SJSA1 (cell line): ENCODE measurements at regions not wholly inside any gene's neighbourhood (a gene's known extent, or its start where the extent isn't known, plus 50 kb on each side); places are given as distances from the start of the nearest gene placed in this dataset.

Source experiments
- DNase-seq, 2 experiments: peaks; one replicate each; pipeline ENCODE4 v3.0.0-alpha.2; 2015 to 2020; ENCODE audit warnings: low spot score in 2 of 2, low read depth in 1 of 2
- H3K27ac ChIP-seq: fragments of 250-450 bp; sonication (Bioruptor Pico); 2 replicates; pipeline ENCODE4 v1.5.1; 2020; ENCODE audit warnings: mild to moderate bottlenecking, moderate library complexity
- H3K27me3 ChIP-seq: fragments of 250-450 bp; sonication (Bioruptor Pico); replicated peaks from 2 replicates; pipeline ENCODE4 v1.5.1; 2020; ENCODE audit warnings: mild to moderate bottlenecking, moderate library complexity
- H3K36me3 ChIP-seq: fragments of 250-450 bp; sonication (Bioruptor Pico); 2 replicates; pipeline ENCODE4 v1.5.1; 2020; ENCODE audit warnings: mild to moderate bottlenecking
- H3K4me1 ChIP-seq: fragments of 250-450 bp; sonication (Bioruptor Pico); replicated peaks from 2 replicates; pipeline ENCODE4 v1.6.1; 2021; ENCODE audit warnings: mild to moderate bottlenecking
- H3K4me3 ChIP-seq: fragments of 250-450 bp; sonication (Bioruptor Pico); 2 replicates; pipeline ENCODE4 v1.5.1; 2020; ENCODE audit warnings: mild to moderate bottlenecking
- H3K9me3 ChIP-seq: fragments of 250-450 bp; sonication (Bioruptor Pico); replicated peaks from 2 replicates; pipeline ENCODE4 v1.5.1; 2020; ENCODE audit warnings: mild to moderate bottlenecking

DNA sequence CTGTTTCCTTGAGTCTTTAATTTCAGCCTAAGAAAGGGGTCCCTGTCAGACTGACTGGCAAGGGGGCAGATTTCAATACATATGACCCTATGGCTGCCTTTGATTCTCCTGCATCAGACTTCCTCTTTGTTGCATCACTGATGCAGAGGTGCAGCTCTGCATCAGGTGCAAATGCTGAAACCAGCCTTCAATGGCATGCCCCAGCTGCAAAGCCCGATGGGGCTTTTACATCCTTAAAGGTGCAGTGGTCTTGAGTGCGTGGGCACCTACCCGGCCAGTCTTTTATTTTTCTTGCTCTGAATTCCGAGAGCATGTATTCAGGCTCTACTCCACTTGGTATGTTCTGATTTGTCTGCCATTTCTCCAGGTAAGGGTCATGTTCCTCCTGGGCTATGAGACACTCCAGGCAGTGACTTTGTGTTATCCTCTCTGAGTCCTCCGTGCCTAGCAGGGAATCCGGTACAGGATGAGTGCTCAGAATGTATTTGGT, 169.5 kb downstream of the MYCN start:
- DNase-seq = no peak

DNA sequence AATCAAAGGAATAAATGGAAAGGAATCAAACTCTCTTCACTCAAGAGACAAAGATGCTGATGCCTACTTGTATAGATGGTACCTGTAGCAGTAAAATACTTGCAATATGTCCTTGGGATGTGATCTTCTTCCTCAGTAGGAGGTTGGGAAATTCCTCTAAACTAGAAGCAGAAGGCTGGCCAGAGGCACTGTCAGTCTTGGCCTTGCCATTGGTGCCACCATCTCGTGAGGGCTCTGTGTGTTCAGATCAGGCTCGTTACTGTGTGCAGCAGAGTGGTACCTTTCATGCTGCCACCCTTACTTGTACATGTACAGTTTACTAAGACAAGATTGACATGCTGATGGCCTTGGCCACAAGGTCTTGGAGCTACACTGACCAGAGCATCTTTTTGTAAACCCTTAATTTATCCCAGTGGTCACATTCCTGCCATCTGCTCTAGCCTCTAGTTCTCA, 169.0 kb downstream of the MYCN start:
- Histone ChIP-seq H3K27ac (no peak overlapping the region), H3K36me3 (no peaks in the 10 kb centered on the region), H3K4me1 (no peaks in the 10 kb centered on the region), H3K4me3 (no peak overlapping the region), H3K27me3 (no peaks in the 10 kb centered on the region), H3K9me3 (no peaks in the 10 kb centered on the region; the same call in 1 of the 2 replicates)
- DNase-seq = no peak

More for the DNA sequence above, 169.5 kb downstream of the MYCN start:
- H3K36me3 ChIP-seq = no peaks in the 10 kb centered on the region
- H3K9me3 ChIP-seq = no peaks in the 10 kb centered on the region; the same call in 1 of the 2 replicates
- no peak overlapping the region for H3K27ac ChIP-seq
- H3K27me3 ChIP-seq = no peaks in the 10 kb centered on the region
- H3K4me1 ChIP-seq = no peaks in the 10 kb centered on the region
- H3K4me3 ChIP-seq = no peak overlapping the region

DNA sequence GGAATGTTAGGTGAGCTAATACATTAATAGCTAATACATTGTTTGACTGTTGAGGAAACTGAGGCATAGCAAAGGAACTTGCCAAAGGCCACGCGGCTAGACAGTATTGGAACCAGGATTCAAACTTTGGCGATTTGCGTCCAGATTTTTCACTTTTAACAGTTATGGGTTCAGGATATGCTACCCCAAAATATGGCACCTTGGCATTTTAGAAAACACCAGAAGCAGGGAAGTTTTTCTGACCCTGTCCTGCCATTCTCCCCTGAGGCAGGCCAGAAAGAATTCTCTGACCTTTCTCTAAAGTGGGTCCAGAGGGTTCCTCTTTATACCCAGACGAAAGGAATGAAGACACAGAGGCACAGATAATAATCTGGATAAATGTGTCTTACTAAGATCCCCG, 166.9 kb downstream of the MYCN start:
- H3K9me3 ChIP-seq = no peaks in the 10 kb centered on the region
- H3K4me1 ChIP-seq = no peaks in the 10 kb centered on the region
- no peak for DNase-seq
- H3K4me3 ChIP-seq = no peak overlapping the region
- H3K36me3 ChIP-seq = no peaks in the 10 kb centered on the region
- H3K27ac ChIP-seq = no peak overlapping the region
- H3K27me3 ChIP-seq = no peaks in the 10 kb centered on the region

DNA sequence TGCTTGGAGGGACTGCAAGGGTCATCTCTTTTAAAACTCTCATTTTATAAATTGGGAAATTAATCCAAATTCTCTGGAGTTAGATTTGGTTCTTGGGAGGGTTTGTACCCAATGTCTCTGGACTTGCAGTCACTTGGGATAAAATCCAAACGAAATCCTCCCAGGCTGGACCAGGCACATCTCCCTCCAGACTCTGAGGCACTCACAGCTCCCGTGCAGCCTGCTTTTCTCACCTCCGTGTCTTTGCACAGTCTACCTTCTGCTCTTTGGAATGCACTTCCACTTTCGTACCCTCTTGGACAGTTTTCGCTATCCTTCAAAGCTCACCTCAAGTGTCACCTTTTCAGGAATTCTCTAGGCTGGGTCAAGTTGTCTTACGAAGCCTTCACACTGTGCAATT, 166.3 kb downstream of the MYCN start:
- Histone ChIP-seq H3K4me3 (no peak overlapping the region), H3K27ac (no peak overlapping the region), H3K4me1 (no peaks in the 10 kb centered on the region), H3K36me3 (no peaks in the 10 kb centered on the region), H3K9me3 (no peaks in the 10 kb centered on the region), H3K27me3 (no peaks in the 10 kb centered on the region)
- DNase-seq = no peak

DNA sequence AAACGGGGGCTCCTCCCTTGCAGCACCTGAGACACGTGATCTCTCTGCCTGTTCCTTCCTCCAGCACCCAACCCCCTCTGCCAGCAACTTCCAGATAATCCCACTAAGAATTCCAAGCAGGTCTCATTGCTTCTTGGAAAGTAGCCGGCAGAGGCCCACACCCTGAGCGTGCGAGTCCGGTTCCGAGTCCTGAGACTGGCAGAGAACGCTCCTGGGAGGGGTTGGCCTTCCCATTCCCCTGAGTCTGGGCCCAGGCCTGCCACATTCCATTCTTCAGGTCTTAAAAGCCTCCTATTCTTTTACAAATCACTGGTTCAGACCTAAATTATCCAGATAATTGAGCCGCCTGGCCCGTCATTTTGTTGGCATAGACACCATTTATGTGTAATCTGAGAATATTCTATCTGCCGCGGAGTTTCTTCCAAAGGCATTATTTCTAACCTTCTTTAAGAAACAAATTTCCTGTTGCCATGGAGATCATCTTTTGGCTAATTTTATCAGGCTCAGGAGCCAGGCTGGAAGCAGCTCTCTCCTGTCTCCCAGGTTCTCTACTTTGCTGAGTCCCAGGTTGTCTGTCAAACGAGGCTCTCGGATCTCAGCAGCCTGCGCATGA, 165.4 kb downstream of the MYCN start:
- no peak for DNase-seq
- Histone ChIP-seq H3K27me3 (no peaks in the 10 kb centered on the region), H3K36me3 (no peaks in the 10 kb centered on the region), H3K27ac (no peak overlapping the region), H3K4me3 (no peak overlapping the region), H3K9me3 (no peaks in the 10 kb centered on the region), H3K4me1 (no peaks in the 10 kb centered on the region)

DNA sequence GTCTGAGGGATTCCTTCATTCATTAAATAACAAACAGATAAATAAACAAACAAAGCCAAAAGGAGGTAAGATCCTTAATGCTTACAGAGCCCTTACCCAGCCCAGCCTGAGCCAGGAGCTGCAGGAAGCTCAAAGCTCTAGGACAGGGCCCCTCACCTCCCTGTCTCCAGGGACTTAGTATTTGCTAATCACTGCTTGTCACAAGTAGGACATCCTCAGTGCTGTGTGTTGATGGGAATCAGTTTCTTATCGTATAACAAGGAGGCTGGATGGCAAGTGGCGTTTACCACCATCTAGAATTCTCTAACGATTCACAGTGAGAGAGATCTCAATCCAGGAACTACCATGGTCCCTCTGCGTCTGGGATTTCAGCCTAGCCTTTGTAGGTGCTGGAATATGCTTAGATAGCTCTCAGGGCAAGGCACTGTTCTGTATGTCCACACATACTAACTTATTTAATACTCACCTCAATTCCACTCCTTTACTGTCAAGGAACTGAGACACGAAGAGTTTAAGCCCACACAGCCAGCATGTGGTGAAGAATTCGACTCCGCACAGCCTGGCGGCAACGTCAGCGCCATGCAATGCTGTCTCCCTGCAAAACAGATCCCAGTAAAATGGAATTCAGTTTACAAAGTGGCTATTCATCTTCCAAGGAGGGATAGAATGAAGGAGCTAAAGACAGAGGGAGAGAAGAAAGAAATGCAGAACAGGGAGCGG, 164.8 kb downstream of the MYCN start:
- no peak overlapping the region for H3K27ac ChIP-seq
- no peaks in the 10 kb centered on the region for H3K4me1 ChIP-seq
- DNase-seq = no peak
- no peaks in the 10 kb centered on the region for H3K27me3 ChIP-seq
- H3K4me3 ChIP-seq = no peak overlapping the region
- H3K9me3 ChIP-seq = no peaks in the 10 kb centered on the region
- no peaks in the 10 kb centered on the region for H3K36me3 ChIP-seq

DNA sequence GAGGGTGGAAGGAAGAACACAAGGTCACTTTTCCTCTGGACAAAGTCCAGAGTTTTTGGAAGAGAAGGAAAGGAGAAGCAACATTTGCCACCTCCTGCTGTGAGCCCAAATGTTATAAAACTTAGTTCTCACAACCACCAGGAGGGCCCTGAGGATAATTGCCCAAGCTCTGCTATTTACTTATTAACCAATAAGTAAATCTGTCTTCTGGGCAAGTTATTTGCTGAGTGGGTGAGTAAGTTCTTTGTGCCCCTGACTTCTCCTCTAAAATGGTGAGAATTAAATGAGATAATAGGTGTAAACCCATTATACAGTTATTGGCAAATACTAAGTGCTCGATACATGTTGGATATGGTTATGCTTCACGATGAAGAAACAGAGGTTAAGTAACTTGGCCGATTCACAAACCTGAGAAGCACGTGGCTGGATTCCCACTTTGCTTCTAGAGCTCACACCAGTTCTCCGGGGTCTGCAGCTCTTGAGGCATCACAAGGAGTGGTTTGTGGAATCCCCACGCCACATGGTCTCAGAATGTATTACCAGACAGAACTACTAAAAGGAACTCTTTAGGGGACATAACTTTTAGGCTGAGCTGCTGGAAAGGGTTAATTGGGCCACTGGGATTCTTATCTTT, 164.1 kb downstream of the MYCN start:
- no peak for DNase-seq
- H3K4me1 ChIP-seq = no peaks in the 10 kb centered on the region
- no peak overlapping the region for H3K27ac ChIP-seq
- H3K9me3 ChIP-seq = no peaks in the 10 kb centered on the region
- H3K27me3 ChIP-seq = no peaks in the 10 kb centered on the region
- no peaks in the 10 kb centered on the region for H3K36me3 ChIP-seq
- H3K4me3 ChIP-seq = no peak overlapping the region

DNA sequence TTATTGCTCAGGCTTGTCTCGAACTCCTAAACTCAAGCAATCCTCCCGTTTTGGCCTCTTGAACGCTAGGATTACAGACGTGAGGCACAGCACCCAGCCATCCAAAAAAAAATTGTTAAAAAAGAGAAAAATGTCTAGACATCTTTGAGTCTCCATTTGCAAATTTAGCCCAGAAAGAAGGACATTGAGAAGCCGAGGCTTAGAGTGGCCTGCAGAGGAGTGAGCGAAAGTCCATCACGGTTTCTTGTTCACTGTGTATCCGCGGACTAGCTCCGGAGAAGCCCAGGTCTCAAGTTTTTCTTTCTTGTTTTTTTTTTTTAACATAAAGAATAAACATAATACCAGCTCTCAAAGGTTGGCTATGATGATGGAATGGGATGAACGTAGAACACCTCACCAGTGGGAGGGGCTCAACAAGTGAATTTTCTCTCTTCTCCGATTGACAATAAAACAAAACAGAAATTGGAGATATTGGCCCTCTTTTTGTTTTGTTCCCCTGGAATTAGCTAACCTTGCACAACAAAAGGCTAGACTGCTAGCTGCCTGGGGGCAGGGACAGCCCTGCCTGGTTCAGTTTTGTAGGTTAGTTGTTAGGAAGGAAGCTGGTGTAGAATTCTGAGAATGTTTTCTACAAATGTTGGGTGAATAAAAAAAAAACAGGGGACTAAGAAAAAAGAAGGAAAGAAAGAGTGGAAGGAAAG, 163.4 kb downstream of the MYCN start:
- H3K9me3 ChIP-seq = no peaks in the 10 kb centered on the region
- H3K36me3 ChIP-seq = no peaks in the 10 kb centered on the region
- no peak overlapping the region for H3K4me3 ChIP-seq
- no peaks in the 10 kb centered on the region for H3K4me1 ChIP-seq
- no peak overlapping the region for H3K27ac ChIP-seq
- no peaks in the 10 kb centered on the region for H3K27me3 ChIP-seq
- no peak for DNase-seq

DNA sequence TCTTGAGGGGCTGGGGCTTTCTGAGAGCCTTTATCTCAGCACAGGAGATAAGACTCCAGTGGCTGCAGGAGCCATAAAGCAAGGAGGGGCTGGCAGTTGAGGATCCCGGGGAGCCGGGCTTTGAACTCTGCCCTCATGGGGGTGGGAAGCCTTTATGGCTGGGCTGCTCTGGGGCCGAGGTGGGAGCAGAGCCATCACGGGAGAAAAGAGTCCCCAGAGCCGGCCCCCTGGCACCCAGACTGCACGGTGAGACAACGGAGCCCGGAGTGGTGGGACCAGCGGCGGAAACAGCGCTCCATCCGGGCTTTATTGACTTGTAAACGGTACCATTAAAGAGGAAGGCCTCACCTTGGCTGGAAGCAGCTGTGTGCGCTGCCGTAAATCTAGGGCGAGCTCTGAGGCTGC, 162.6 kb downstream of the MYCN start:
- no peak for DNase-seq
- H3K9me3 ChIP-seq = no peaks in the 10 kb centered on the region
- H3K36me3 ChIP-seq = no peaks in the 10 kb centered on the region

DNA sequence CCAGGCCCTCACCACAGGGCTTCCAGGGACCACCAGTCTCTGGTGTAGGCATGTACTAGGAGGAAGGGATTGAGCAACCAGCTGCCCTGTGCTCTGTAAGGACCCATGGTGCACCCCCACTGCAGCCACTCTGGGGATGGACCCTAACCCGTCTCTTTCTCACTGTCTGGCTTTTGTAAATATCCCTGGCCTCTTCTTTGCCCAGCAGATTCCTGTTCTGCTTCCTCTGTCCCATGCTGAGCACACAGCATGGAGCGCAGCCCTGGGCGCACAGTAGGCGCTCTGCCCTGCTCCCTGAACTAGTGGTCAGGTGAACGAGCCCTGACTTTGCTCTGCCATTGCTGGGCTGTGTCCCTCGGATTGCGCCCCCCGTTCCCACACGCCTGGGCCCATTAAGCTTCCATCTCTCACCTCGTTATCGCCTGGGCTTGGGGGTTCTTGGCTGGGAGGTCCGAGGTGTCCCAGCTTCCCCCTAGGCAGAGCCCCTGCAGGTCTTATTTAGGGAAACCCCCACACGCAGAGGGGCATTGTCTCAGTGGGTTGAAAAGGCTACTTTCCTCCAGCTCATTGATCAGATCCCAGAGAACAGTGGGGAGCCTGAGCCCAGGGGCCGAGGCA, 162.1 kb downstream of the MYCN start:
- Histone ChIP-seq H3K36me3 (no peaks in the 10 kb centered on the region), H3K27ac (no peak overlapping the region)

More for the DNA sequence above, 162.6 kb downstream of the MYCN start:
- Histone ChIP-seq H3K4me1 (no peaks in the 10 kb centered on the region), H3K4me3 (no peak overlapping the region), H3K27me3 (no peaks in the 10 kb centered on the region), H3K27ac (no peak overlapping the region)

DNA sequence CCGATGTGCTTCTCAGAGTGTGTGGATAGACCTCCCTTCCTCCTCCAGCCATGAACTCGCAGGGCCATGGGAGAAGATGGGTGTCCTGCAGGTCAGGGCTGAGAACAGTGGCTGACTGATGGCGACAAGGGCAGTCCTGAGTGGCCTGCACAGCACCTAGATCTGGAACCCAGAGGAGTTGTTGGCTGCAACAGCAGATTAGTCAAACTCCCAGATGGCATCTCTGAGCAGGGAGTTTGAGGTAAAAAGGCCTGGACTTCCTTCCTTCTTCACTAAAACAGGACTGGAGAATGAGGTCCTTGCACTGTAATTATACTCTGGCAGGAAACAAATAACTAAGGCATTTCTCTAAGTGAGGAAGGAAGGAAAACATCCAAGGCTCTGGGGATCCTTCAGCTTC, 160.8 kb downstream of the MYCN start:
- Histone ChIP-seq H3K27ac (no peak overlapping the region), H3K27me3 (no peaks in the 10 kb centered on the region), H3K9me3 (no peaks in the 10 kb centered on the region), H3K4me1 (no peaks in the 10 kb centered on the region), H3K4me3 (no peak overlapping the region), H3K36me3 (no peaks in the 10 kb centered on the region)
- no peak for DNase-seq

More for the DNA sequence above, 162.1 kb downstream of the MYCN start:
- H3K9me3 ChIP-seq = no peaks in the 10 kb centered on the region
- no peaks in the 10 kb centered on the region for H3K27me3 ChIP-seq
- H3K4me1 ChIP-seq = no peaks in the 10 kb centered on the region
- no peak overlapping the region for H3K4me3 ChIP-seq
- DNase-seq = no peak

DNA sequence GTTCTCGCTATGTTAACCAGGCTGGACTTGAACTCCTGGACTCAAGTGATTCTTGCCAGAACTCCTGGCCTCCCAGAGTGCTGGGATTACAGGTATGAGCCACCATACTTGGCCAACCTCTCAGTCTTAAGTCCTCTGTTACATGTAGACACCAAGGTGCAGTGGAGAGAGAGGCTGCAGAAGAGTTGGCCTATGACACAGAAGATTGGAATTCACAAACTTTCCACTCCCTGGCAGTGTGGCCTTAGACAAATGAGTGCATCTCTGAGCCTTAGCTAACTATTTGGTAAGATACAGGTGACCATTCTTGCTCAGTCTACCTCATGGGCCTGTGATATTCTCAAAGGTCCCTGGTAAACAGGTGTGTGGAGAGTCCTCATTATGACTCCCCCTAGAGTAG, 159.7 kb downstream of the MYCN start:
- Histone ChIP-seq H3K36me3 (no peaks in the 10 kb centered on the region), H3K9me3 (no peaks in the 10 kb centered on the region), H3K4me1 (no peaks in the 10 kb centered on the region), H3K27ac (no peak overlapping the region), H3K4me3 (no peak overlapping the region), H3K27me3 (no peaks in the 10 kb centered on the region)
- no peak for DNase-seq

DNA sequence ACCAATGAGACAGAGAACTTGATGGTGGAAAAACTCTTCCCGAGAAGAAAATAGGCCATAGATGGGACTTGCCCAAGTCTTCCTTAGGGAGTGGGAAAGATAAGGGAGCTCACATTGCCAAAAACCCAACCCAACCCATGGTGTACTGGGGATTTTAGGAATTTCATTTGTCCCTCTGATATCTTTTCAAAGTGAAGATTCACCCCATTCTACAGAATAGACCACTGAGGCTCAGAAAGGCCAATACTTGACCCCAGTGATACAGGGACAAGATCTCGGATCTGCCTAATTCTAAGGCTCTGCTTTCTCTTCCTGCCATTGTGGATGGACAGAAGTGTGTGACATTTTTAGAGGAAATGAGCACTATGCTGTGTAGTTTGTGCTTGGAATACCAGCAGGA, 159.0 kb downstream of the MYCN start:
- Histone ChIP-seq H3K27ac (no peak overlapping the region), H3K9me3 (no peaks in the 10 kb centered on the region), H3K4me3 (no peak overlapping the region), H3K36me3 (no peaks in the 10 kb centered on the region), H3K4me1 (no peaks in the 10 kb centered on the region), H3K27me3 (no peaks in the 10 kb centered on the region)
- DNase-seq = no peak
